ENCODE measurements at regions not wholly inside any gene's neighbourhood (a gene's known extent, or its start where the extent isn't known, plus 50 kb on each side); places are given as distances from the start of the nearest gene placed in this dataset.

DNA sequence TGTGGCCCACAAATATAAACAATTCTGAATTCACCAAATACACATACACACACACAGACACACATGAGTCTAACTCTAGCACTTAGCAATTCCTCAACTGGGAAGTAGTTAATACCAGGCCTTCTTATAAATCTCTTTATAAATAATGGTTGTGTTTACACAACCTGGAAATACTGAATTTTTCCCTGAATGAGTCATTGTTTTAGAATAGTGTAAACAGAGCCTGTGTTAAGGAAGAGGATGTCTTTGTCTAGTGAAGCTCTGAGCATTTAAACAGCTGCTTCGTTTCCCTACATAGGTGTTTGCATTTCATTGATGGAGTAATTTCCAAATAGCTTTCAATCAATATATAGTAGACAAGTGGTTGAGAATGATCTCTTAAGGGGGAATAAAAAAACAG lies 218.8 kb downstream of the BTG1 start:
- TF ChIP-seq, protein P1, sequence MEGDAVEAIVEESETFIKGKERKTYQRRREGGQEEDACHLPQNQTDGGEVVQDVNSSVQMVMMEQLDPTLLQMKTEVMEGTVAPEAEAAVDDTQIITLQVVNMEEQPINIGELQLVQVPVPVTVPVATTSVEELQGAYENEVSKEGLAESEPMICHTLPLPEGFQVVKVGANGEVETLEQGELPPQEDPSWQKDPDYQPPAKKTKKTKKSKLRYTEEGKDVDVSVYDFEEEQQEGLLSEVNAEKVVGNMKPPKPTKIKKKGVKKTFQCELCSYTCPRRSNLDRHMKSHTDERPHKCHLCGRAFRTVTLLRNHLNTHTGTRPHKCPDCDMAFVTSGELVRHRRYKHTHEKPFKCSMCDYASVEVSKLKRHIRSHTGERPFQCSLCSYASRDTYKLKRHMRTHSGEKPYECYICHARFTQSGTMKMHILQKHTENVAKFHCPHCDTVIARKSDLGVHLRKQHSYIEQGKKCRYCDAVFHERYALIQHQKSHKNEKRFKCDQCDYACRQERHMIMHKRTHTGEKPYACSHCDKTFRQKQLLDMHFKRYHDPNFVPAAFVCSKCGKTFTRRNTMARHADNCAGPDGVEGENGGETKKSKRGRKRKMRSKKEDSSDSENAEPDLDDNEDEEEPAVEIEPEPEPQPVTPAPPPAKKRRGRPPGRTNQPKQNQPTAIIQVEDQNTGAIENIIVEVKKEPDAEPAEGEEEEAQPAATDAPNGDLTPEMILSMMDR (IDR thresholded peaks at IDR 0.05) = no peak
- TF ChIP-seq POLR2A (IDR thresholded peaks at IDR 0.05) = no peak

All from heart left ventricle (tissue), 13 donors.